Stimulated activated CD8-positive, alpha-beta memory T cell treated with anti-CD3 and anti-CD28 coated beads, Interleukin-7, amount 100 ng/mL, for 4 hours (primary cell): ENCODE measurements at regions not wholly inside any gene's neighbourhood (a gene's known extent, or its start where the extent isn't known, plus 50 kb on each side); places are given as distances from the start of the nearest gene placed in this dataset.
"Not testable (repeated sequence)": the region's sequence is repeated elsewhere in the genome, so short reads cannot be mapped to it uniquely, and the experiment has no call there.

ENCODE experiments used
- DNase-seq, 2 donors: peaks; one replicate each; pipeline ENCODE4 v3.0.0-alpha.2; 2020; ENCODE audit warnings: low read depth in 2 of 2

DNA sequence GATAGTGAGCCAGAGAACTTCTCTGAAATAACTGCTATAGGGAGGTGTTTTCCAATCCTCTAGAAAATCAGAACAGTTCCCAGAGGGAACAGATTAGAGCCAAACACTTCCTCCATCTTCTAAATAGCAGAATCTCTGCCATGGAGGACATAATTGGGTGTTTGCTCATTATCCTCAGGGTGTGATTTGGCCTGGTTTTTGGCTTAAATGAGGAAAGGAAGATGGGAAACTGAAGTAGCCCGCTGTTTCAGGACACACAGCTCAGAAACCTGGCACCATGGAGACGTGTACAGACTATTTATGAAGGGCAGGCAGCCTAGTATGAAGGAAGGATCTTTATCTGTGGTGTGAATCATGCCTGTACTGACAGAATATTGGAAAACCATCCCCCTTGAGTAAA is 231.7 kb upstream of the PRKD1 start:
- no peak for DNase-seq

DNA sequence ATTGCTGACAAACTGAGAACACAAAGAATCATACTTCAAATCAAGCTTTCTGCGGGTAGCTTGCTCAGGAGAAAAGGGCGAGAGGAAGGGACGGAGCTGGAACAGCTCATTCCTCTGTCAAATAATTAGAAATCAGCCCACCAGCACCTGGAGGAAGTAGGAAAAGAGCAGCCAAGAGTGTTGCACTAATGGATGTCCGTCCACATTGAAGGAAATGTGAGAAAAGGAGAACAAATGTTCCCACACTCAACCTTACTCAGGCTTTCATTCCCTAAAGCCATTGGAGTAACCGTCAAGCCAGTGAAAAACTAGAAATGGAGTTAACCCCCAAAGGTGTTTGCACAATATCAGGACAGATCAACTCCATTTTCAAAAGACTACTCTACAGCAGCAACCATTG is 233.0 kb upstream of the PRKD1 start:
- DNase-seq, result no peak

DNA sequence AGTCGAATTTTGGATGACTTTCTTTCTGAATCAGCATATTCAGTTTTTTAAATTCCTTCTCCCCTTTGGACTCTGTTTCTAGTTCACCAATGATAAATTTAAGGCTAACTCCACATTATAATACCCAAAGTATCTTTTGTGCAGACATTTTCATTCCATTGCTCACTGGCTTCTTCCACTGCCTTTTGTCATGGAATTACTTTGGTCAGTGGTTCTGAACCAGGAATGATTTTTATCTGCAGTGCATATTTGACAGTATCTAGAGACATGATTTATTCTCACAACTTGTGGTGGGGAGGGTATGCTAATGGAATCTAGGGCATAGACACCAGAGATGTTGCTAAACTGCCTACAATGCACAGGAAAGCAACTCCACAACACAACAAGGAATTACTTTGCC is 234.4 kb upstream of the PRKD1 start:
- no peak for DNase-seq

DNA sequence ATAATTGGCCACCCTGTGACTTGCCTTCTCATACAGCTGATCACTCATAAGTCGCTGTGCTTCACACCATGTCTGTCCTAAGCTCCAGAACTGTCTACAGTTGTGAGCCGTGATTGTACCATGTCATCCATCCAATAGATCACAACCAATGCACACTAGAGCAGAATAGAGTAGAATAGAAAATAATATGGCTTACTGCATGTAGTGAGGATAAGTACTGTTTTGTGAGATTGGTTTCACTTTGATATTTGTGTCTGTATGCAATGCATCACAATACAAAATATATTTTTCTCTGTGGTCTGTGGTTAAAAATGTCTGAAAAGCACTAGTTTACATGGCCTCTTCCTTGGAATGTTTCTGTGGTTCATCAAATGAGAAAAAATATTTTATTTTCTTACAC is 237.6 kb upstream of the PRKD1 start:
- DNase-seq, result no peak

DNA sequence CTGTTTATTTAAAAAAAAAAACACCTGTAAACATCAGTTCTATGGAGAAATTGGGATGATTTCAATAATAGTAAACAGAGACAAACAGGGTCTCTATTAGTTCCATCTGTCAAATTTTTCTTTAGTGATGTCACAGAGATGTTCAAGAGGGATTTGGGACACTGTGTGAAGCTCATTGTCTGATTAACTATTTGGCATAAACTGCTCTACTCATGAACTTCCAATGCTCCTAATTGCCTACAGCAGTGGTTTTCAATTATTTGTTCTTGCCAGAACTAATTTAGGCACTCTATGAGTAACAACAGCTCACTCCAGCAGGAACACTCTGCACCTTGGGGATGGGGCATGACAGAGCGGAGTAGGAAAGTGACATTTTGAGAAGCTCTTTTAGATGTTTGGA is 250.1 kb upstream of the PRKD1 start:
- no peak for DNase-seq

DNA sequence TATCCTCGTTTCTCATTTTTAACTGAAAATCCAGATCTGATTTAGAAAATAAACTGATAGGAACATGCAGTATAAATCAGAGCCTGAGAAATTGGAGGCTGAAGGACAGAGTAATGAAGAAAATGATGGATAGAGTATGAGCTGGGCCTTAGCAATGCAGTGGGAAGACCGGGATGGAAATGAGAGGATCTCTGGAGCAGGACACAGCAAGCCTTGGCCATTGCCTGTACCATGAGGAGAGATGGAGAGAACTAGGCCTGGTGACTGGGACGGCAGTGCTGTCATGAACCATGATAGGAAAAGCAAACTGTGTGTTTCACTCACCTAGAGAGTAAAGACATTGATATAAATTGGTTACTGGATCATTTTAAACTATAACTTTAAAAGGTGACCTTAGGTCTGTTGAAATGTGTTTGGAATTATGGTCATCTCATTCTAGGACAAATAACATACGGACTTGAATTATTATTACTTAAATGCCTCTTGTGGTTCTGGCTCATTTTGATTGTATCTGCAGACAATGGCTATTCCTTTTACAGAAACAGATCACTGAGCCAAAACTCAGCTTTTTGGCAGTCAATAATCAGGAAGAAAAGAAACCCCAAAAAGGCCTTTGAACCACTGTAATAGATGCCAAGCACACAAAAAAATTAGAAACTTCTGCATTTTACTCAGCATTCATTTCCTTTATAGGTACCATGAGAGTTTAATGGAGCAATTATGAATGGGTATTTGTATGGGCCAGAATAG is 251.9 kb upstream of the PRKD1 start:
- DNase-seq, result no peak

DNA sequence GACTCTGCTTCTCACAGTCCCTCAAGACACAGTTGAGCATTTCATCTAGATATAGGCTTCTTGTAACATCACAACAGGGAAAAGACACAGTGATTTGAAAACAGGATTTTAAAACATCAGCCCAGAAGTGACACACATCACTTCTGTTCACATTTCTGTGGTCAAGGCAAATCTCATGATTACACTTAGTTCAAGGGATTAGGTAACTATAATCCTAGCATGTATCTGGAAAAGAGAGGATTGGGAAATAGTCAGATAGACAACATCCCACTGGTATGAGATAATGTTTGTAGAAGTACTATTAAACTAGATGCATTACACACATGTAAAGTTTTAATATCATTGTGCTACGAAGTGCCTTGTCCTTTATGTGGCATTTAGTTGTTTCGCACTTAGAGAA is 252.6 kb upstream of the PRKD1 start:
- DNase-seq, result no peak

DNA sequence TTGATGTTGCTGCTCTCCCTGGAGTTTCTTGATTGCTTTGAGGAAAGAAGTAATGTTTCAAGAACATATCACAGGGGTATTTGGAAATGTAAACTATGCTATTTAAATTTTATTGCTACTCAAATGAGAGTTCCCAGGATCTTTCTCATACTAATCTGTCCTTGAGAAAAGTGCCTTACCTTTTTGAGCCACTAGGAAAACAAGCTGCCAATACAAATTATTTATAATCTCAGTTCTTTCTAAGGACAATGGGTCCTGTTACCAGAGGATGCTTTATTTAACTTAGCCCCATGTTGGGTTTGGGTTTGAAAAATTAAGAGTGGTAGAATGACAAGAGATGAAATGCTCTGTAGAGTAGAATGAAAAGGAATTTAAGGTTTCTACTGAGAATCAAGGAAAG is 258.2 kb upstream of the PRKD1 start:
- DNase-seq, result no peak

DNA sequence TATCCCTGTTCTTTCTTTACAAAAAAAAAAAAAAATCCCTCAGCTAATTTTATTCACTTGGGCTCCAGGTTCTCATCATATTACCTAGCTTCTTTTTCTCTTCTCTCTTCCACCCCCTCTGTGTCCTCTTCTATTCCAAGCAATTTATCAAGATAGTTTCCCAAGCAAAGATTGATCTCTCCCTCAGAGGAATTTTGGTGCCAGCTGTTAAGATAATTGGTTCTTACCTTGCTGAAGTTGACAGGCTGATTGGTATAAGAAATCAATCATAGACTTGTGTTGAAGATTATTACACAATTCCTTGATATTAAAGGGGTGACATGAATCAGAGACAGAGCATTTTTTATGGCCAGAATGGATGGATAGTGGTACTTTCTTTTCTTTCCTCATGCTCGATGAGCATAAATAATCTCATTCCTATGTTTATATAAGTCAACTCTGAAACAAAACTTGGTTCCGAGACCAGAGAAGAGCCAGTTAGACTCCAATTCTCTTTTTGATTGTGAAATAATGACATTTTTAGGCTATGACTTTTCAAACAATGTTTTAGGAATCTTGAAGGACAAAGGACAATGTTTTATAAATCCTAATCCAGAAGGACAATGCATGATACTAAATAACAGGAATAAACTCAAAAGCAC is 264.1 kb upstream of the PRKD1 start:
- DNase-seq, result no peak

DNA sequence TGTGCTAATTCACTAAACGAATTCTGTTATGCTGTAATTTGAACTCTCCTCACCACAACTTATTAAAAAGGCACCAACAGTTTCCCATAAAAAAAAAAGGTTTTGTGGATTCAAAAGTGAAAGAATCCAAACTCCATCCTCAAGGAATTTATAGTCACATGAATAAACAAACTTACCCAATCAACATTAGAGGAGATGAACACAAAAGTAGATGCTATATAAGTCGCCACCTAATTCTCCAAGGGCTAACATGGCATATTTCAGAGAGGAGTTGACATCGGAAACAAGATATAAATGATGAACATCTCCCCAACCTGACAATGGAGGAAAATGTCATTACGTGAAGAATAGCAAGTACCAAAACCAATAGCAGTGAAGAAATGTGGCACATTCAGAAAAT is 265.5 kb upstream of the PRKD1 start:
- no peak for DNase-seq

DNA sequence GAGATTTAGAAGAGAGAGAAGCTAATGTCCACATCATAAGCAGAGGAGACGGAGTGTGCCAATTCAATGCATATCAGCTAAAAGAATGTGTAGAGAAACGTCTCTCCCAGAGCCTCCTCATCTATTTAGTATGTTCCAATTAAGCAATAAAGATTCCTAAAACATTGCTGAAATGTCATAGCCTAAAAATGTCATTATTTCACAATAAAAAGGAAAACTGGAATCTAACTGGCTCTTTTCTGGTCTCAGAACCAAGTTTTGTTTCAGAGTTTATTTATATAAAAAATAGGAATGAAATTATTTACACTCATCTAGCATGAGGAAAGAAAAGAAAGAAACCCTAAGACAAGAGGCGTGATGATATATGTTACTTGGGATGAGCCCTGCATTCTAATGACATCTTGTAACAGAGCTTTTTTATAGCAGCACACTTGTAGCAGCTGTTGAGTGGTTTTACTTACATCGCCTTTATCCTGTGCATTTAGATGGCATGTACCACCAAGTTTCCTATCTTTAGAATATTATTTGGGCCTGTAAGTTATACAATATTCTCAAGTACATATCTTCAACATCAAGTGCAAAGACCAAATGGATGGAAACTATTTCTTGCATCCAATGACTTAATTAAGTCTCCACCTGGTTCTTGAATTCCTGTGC is 266.3 kb upstream of the PRKD1 start:
- no peak for DNase-seq

DNA sequence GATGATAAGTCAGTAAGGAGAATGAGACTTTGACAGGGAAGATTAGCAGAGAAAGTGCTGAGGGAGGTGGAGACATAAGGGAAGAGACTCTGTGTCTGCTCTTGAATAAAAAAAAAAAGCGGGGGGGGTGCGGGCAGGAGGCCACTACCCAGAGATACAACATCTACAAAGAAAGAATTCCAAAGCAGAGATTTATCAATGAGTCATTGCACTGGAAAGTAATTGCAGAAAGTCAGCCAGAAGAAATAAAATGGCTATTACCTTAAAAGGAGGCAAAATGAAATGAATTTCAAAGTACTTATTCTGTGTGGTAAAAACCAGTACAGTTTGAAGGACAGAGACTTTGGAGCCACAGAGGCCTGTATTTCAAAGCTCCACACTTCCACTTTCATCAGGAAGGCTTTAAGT is 267.1 kb upstream of the PRKD1 start:
- no peak for DNase-seq

DNA sequence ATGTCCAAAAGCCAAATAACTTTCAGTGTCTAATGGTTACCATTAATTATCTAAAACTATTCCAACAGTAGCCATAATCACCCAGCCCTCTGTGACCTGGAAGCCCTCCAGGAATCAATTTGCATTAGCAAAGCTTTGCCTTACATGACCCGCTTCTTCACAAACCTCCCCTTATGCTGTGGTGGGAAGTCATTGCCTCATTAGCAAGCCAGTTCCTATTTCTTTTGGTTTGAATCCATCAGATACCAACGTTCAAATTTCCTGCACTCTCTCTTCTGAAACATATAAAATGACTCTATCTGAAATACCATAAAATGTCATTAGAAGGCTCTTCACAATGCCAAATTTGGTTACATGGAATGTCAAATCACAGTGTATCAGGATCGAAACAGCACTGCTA is 268.3 kb upstream of the PRKD1 start:
- no peak for DNase-seq

DNA sequence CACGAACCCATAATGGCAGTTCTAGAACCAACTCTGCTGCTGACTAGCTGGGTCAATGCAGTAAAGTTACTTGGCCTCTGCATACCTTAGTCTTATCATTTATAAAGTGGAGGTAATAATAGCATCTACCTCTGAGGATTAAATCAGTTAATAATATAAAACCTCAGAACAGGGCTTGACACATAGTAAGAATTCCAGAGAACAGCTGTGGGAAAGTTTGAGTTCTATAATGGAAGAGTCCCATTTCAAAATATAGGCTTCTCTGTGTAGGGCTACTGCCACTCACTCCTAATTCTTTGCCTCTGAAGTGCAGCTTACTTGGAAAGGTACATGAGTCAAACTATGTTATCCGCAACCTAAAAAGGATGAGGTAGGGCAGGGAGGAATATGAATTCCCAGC is 269.2 kb upstream of the PRKD1 start:
- no peak for DNase-seq

DNA sequence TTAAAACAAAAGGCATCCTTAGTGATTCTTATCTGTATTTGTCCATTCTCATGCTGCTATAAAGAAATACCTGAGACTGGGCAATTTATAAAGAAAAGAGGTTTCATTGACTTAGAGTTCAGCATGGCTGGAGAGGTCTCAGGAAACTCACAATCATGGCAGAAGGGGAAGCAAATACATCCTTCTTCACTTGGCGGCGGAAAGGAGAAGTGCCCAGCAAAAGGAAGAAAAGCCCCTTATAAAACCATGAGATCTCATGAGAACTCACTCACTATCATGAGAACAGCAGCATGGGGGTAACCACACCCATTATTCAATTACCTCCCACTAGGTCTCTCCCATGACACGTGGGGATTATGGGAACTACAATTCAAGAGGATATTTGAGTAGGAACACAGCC is 271.1 kb upstream of the PRKD1 start:
- DNase-seq, result not testable (repeated sequence)

DNA sequence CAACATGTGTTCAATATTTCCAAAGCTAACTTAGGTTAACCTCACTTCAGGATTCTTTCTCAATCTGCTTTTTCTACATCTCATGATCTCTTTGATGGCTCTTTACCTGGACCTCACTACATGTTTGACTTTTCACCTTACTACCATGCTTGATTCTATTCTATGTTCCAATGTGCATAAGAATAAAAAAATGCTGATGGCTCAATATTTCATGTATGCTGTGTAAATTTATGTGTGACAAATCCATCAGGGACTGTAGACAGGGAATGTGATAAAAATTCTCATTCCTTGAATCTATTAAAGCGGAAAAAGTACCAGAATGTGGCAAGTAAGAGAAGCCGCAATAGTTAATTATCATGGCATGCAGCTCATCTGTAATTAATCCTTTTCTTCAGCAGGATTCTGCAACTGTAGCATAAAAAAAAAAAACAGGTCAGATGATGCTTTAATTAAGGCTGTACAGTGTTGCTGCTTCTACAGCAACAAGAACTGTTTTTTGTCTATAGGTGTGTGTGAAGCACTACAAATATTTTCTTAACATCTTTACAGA is 276.9 kb upstream of the PRKD1 start:
- DNase-seq, result no peak

DNA sequence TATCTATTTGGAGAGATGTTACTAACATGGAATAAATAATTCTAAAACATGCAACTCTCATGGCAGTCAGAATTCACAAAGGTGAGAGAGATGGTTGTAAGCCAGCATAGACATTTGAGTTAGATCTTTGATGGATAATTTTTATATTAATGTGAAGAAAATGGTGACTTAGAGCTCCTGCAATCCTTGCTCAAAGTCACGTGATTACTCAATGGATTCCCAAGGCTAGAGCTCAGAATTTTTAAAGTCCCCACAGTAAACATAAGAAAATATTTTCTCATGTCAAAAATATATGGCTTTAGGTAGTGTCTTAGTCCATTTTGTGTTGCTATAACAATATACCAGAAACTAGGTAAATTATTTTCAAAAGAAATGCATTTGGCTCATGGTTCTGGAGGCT is 281.5 kb upstream of the PRKD1 start:
- DNase-seq, result no peak

DNA sequence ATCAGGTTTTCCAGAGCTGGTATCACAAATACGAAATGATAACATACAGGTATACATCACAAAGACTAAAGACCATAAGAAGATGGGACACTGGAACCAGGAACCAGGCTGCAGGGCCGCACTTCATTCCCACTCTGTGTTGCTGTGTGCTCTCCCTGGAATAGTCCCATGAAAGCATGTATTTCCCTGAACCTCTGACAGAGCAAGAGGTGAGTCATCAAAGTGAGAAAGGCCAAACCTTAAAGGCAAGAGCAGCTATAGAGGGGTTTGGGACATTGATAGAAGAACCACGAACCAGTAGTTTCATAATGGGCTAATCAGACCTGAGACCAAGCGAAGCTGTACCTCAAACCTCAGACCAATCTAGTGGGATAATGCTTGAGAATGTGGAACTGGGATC is 283.0 kb upstream of the PRKD1 start:
- no peak for DNase-seq

DNA sequence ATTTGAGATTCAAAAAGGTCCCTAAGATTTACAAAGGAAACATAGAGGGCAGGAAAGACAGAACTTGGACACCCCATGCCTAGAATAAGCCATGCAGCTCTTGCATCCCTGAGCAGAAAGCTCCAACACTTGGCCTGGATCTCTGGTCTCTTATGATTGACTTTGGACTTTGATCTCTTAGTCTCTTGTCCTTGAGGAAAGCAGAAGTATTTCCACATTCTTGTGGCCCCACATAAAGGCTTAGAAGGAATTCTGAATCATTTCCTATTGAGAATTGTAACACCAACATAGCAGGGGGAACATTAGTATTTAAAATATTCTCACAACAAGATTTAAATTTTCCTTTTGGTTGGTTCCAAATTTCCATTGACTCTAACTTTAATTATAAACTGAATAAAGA is 283.7 kb upstream of the PRKD1 start:
- DNase-seq, result no peak

DNA sequence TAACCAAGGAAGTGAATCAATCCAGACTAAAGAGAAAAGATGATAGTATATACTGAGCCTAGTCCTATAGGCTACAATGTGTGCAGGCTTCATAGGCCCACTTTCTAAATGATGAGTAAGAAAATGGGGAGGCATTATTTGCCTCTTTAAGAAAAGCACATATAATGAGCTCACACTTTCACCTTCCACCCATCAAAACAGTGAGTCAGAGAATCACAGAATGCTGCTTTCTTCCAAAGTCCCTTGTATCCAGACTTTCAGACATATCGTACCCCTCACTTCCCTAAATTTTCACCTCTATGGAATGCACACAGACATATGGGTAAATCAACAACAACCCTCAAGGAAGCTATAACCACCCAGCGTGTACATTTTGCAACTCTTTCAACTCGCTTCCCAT is 286.4 kb upstream of the PRKD1 start:
- DNase-seq, result no peak

DNA sequence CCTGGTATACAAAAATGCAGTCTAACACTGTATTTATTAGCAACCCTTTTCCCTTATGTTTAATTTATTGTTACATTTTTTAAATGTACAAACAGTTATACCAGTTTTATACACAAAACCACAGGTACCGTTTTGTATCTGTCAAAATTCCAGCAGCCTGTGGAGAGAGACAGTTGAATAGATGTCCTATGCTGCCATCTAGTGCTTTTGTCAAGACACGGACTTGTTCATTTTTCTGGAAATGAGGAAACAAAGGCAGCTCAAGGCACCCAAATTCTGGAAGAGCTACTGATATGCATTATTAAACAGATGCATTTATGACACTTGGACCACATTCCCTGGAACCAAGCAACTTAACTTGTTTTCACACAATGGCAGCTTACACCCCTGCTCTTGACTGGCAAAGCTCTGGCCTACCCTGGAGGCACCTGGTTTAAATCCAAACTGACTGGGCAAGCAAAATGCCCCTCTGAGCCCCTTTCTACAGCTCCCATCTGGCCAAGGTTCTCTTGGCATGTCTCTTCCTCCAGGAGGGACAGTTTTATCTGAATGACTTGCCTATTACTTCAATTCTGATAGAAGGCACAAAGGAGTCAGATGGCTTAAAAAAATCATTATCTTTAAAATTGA is 286.9 kb upstream of the PRKD1 start:
- no peak for DNase-seq

DNA sequence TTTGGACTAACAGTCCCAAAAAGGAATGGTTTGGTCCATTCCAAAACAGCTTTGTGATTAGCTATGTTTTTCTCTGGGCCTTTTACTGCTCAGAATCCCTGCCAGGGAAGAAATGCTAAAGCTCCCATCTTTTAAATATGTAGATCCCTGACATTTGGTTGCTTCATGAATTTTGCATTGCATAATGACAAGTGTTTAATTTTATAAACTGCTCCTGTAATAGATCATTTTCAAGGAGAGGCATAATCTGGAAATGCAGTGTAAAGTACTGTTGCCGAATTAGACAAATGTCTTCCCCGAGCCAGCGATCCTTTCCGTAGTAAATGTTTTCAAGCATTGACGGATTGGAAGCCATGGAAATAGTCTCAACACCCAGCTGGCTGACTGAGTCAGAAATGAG is 291.3 kb upstream of the PRKD1 start:
- no peak for DNase-seq

DNA sequence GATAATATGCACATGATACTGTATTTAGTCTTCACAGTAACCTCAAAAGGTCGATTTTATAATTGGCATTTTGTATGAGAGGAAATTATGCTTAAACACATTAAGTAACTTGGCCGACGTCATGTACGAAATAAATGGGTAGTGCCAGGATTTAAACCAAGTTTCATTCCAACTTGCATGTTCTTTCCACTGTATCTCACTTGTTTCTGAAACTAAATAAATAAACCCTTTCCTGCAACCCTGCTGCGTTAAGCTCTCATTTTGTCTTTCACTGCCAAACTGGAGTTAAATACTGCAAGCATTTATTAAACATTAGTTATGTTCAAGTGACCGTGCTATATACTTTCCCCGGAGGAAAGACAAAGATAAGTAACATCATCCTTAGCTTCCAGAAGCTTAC is 293.9 kb upstream of the PRKD1 start:
- no peak for DNase-seq
